Endothelial cell of umbilical vein (primary cell): ENCODE measurements at regions not wholly inside any gene's neighbourhood (a gene's known extent, or its start where the extent isn't known, plus 50 kb on each side); places are given as distances from the start of the nearest gene placed in this dataset.

Experiments
- BruUV-seq: library from RNA; stranded (reverse); fragments of 400-500 nt; replicated peaks from 2 replicates; lab custom pipeline; 2021; lab: Mats Ljungman, UMichigan
- CTCF ChIA-PET: fragments of 300-600, 350-600 bp; sonication (Branson Sonifier 250); formaldehyde crosslinking; loops from one replicate; lab custom pipeline; 2021; ENCODE audit warnings: antibody characterized with exemption, inconsistent platforms; lab: Charles Lee
- POLR2A ChIA-PET: fragments of 300-600, 350-600 bp; sonication (Branson Sonifier 250); formaldehyde crosslinking; loops from one replicate; lab custom pipeline; 2021; ENCODE audit warnings: antibody characterized with exemption, inconsistent platforms; lab: Charles Lee
- DNase-seq: peaks from one replicate; pipeline ENCODE4 v3.0.0-alpha.2; 2011; ENCODE audit warnings: low read depth, low spot score
- FAIRE-seq: peaks from 2 replicates; lab custom pipeline; 2011; peaks lifted over from hg19 to GRCh38; lab: Jason Lieb, UNC
- H2AFZ ChIP-seq: 2 replicates; pipeline ENCODE4 v1.6.0; 2012; ENCODE audit warnings: low read depth, low read length, control low read depth, inconsistent platforms
- H3K27ac ChIP-seq: 2 replicates; pipeline ENCODE4 v1.5.1; 2011; ENCODE audit warnings: low read depth, mild to moderate bottlenecking, control low read depth, low read length, moderate library complexity; ENCODE audit not compliant: insufficient read depth
- H3K27me3 ChIP-seq, 2 experiments: 2 replicates each; pipeline versions ENCODE4 v1.6.0 to v1.6.1; 2011; ENCODE audit warnings: low read length in 2 of 2, mixed read lengths in 1 of 2; ENCODE audit not compliant: control insufficient read depth in 2 of 2, insufficient read depth in 2 of 2
- H3K36me3 ChIP-seq, 2 experiments: 2 replicates in 1 of 2; 3 replicates in 1 of 2; pipeline ENCODE4 v1.5.1; 2011; ENCODE audit warnings: low read length in 2 of 2, mild to moderate bottlenecking in 1 of 2, moderate library complexity in 1 of 2; ENCODE audit not compliant: control insufficient read depth in 2 of 2, insufficient read depth in 2 of 2; ENCODE audit errors: extremely low read depth in 1 of 2
- H3K4me1 ChIP-seq: 3 replicates; pipeline ENCODE4 v1.5.1; 2011; ENCODE audit warnings: mild to moderate bottlenecking, low read length; ENCODE audit not compliant: control insufficient read depth, insufficient read depth; ENCODE audit errors: extremely low read depth
- H3K4me2 ChIP-seq: 2 replicates; pipeline ENCODE4 v1.6.1; 2011; ENCODE audit warnings: low read length, control low read depth, mixed read lengths; ENCODE audit not compliant: insufficient read depth
- H3K4me3 ChIP-seq, 3 experiments: fragments of 200-600 bp in 1 of 3; sonication (generic), shearing (Covaris generic) in 1 of 3; replicated peaks in 1 of 3; 2 replicates each; pipeline ENCODE4 v1.5.1; 2011 to 2016; ENCODE audit warnings: control low read depth in 3 of 3, low read length in 3 of 3, mild to moderate bottlenecking in 2 of 3, inconsistent platforms in 1 of 3, low read depth in 1 of 3, moderate library complexity in 1 of 3; ENCODE audit not compliant: insufficient read depth in 1 of 3
- H3K79me2 ChIP-seq: 2 replicates; pipeline ENCODE4 v1.6.0; 2012; ENCODE audit warnings: low read length, inconsistent platforms; ENCODE audit not compliant: control insufficient read depth, insufficient read depth
- H3K9ac ChIP-seq: replicated peaks from 2 replicates; pipeline ENCODE3; 2011; ENCODE audit warnings: low read length, control low read depth; ENCODE audit not compliant: insufficient read depth; ENCODE audit errors: extremely low read depth
- H3K9me1 ChIP-seq: replicated peaks from 3 replicates; pipeline ENCODE4 v1.6.0; 2011; ENCODE audit warnings: mild to moderate bottlenecking, low read length; ENCODE audit not compliant: control insufficient read depth, insufficient read depth; ENCODE audit errors: extremely low read depth
- H3K9me3 ChIP-seq: replicated peaks from 2 replicates; pipeline ENCODE4 v1.5.1; 2012; ENCODE audit warnings: low read length, inconsistent platforms; ENCODE audit not compliant: control insufficient read depth, insufficient read depth
- H4K20me1 ChIP-seq: replicated peaks from 2 replicates; pipeline ENCODE3; 2011; ENCODE audit warnings: mild to moderate bottlenecking, low read length; ENCODE audit not compliant: control insufficient read depth, insufficient read depth; ENCODE audit errors: extremely low read depth
- CTCF ChIP-seq, 2 donors: IDR thresholded peaks; 1 replicate in 1 of 2; 2 replicates in 1 of 2; pipeline ENCODE4 v1.5.1; 2011; ENCODE audit warnings: low read length in 2 of 2, mild to moderate bottlenecking in 2 of 2, moderate library complexity in 2 of 2, control low read depth in 1 of 2, inconsistent platforms in 1 of 2, low read depth in 1 of 2; ENCODE audit not compliant: insufficient read depth in 1 of 2; ENCODE audit errors: extremely low read depth in 1 of 2
- EZH2 ChIP-seq: IDR thresholded peaks from 2 replicates; pipeline ENCODE4 v1.6.1; 2012; ENCODE audit warnings: borderline replicate concordance, low read depth, mild to moderate bottlenecking, moderate library complexity, low read length, inconsistent platforms; ENCODE audit not compliant: severe bottlenecking
- FOS ChIP-seq: IDR thresholded peaks from 2 replicates; pipeline ENCODE4 v1.6.1; 2011; ENCODE audit warnings: mild to moderate bottlenecking, low read length, moderate library complexity, borderline replicate concordance; ENCODE audit not compliant: insufficient read depth
- GATA2 ChIP-seq: IDR thresholded peaks from 2 replicates; pipeline ENCODE4 v1.7.0; 2011; ENCODE audit warnings: low read depth, mild to moderate bottlenecking, moderate library complexity, mixed read lengths, low read length; ENCODE audit not compliant: insufficient read length, insufficient read depth
- JUN ChIP-seq: IDR thresholded peaks from 2 replicates; pipeline ENCODE4 v1.6.1; 2011; ENCODE audit warnings: borderline replicate concordance, low read depth; ENCODE audit not compliant: insufficient read length, insufficient read depth
- MYC ChIP-seq: IDR thresholded peaks from one replicate; pipeline ENCODE4 v1.6.1; 2011; ENCODE audit warnings: mild to moderate bottlenecking, low read depth, low read length
- POLR2A ChIP-seq: IDR thresholded peaks from 2 replicates; pipeline ENCODE4 v1.6.1; 2012; ENCODE audit warnings: low read depth, mild to moderate bottlenecking, control low read depth, low read length
- POLR2AphosphoS5 ChIP-seq: IDR thresholded peaks from 2 replicates; pipeline ENCODE4 v1.6.1; 2012; ENCODE audit warnings: low read depth, mild to moderate bottlenecking, control low read depth, low read length, moderate library complexity; ENCODE audit not compliant: insufficient read depth
- dilution Hi-C: fragments of 300-500 bp; cut with MboI; formaldehyde crosslinking; loops from one replicate; pipeline ENCODE4 v1.15.0; 2019; ENCODE audit warnings: low sequenced_read_pairs; ENCODE audit not compliant: extremely low pct_ligation_motif_present
- intact Hi-C: fragments of 100-400 bp; cut with micrococcal nuclease; formaldehyde crosslinking; loops from one replicate; pipeline ENCODE4 v1.10.0; 2022
- TF ChIP-seq, protein P1 (sequence below): IDR thresholded peaks from 2 replicates; pipeline ENCODE4 v1.6.1; 2011; ENCODE audit not compliant: insufficient read depth, insufficient read length

- peaks cover 0 to 5% of the 10 kb centered on the region in 2 experiments for H3K27me3 ChIP-seq
- H3K27ac ChIP-seq = no peak overlapping the region
These were observed 205.3 kb upstream of the CDH20 start for GRCh38 chr18:61127714-61128467.

More at GRCh38 chr18:61127714-61128467, 205.3 kb upstream of the CDH20 start:
- Histone ChIP-seq H2AFZ (no peak overlapping the region), H3K4me2 (no peak overlapping the region), H3K9me1 (no peaks in the 10 kb centered on the region), H3K4me3 (no peak overlapping the region), H3K36me3 (no peaks in the 10 kb centered on the region), H3K9ac (no peak overlapping the region), H4K20me1 (no peaks in the 10 kb centered on the region), H3K4me1 (no peaks in the 10 kb centered on the region), H3K79me2 (no peaks in the 10 kb centered on the region), H3K9me3 (no peaks in the 10 kb centered on the region)
- no peak for FAIRE-seq
- dilution Hi-C loops (no loop called here), intact Hi-C loops (no loop called here)
- ChIA-PET CTCF (no interaction called here), POLR2A (no interaction called here)
- TF ChIP-seq GATA2 (no peak), POLR2AphosphoS5 (no peak), FOS (no peak), EZH2 (no peak), MYC (no peak), POLR2A (no peak), CTCF (IDR thresholded peaks at IDR 0.05; ENCODE audit: extremely low read depth in 1 of 2, insufficient read depth in 1 of 2, low read depth in 1 of 2, low read length in 2 of 2) (no peak), JUN (no peak)
- TF ChIP-seq, protein P1, sequence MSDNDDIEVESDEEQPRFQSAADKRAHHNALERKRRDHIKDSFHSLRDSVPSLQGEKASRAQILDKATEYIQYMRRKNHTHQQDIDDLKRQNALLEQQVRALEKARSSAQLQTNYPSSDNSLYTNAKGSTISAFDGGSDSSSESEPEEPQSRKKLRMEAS = no peak
- no TSS peak for BruUV-seq
- no peak for DNase-seq
